ENCODE measurements at regions not wholly inside any gene's neighbourhood (a gene's known extent, or its start where the extent isn't known, plus 50 kb on each side); places are given as distances from the start of the nearest gene placed in this dataset.

- TF ChIP-seq CTCF (IDR thresholded peaks at IDR 0.05): no peak
- no peak for TF ChIP-seq EZH2 (IDR thresholded peaks at IDR 0.05; ENCODE audit: borderline replicate concordance, insufficient read depth, low read depth, low read length, poor library complexity, severe bottlenecking)
Observed at GRCh38 chr22:22318723-22319465, 74.3 kb downstream of the VPREB1 start.
